ENCODE measurements at regions not wholly inside any gene's neighbourhood (a gene's known extent, or its start where the extent isn't known, plus 50 kb on each side); places are given as distances from the start of the nearest gene placed in this dataset.
"Not testable (repeated sequence)": the region's sequence is repeated elsewhere in the genome, so short reads cannot be mapped to it uniquely, and the experiment has no call there.

DNA sequence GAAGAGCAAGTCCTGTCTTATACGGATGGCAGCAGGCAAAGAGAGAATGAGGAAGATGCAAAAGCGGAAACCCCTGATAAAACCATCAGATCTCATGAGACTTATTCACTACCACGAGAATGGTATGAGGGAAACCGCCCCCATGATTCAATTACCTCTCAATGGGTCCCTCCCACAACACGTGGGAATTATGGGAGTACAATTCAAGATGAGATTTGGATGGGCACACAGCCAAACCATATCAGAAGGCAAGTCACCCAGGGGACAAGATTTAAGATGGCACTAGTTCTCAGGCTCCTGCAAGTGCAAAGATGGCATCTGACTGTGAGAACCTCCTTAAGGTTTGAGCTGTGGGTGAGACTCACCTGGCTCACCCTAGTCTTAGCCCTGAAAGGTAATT lies 984.3 kb downstream of the AACS start:
- TF ChIP-seq, protein P1, sequence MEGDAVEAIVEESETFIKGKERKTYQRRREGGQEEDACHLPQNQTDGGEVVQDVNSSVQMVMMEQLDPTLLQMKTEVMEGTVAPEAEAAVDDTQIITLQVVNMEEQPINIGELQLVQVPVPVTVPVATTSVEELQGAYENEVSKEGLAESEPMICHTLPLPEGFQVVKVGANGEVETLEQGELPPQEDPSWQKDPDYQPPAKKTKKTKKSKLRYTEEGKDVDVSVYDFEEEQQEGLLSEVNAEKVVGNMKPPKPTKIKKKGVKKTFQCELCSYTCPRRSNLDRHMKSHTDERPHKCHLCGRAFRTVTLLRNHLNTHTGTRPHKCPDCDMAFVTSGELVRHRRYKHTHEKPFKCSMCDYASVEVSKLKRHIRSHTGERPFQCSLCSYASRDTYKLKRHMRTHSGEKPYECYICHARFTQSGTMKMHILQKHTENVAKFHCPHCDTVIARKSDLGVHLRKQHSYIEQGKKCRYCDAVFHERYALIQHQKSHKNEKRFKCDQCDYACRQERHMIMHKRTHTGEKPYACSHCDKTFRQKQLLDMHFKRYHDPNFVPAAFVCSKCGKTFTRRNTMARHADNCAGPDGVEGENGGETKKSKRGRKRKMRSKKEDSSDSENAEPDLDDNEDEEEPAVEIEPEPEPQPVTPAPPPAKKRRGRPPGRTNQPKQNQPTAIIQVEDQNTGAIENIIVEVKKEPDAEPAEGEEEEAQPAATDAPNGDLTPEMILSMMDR (conservative IDR thresholded peaks at IDR 0.05; ENCODE audit: low read depth in 2 of 2) = not testable (repeated sequence)
- TF ChIP-seq POLR2AphosphoS5 (IDR thresholded peaks at IDR 0.05; ENCODE audit: low read depth) = not testable (repeated sequence)
- TF ChIP-seq, protein P2, sequence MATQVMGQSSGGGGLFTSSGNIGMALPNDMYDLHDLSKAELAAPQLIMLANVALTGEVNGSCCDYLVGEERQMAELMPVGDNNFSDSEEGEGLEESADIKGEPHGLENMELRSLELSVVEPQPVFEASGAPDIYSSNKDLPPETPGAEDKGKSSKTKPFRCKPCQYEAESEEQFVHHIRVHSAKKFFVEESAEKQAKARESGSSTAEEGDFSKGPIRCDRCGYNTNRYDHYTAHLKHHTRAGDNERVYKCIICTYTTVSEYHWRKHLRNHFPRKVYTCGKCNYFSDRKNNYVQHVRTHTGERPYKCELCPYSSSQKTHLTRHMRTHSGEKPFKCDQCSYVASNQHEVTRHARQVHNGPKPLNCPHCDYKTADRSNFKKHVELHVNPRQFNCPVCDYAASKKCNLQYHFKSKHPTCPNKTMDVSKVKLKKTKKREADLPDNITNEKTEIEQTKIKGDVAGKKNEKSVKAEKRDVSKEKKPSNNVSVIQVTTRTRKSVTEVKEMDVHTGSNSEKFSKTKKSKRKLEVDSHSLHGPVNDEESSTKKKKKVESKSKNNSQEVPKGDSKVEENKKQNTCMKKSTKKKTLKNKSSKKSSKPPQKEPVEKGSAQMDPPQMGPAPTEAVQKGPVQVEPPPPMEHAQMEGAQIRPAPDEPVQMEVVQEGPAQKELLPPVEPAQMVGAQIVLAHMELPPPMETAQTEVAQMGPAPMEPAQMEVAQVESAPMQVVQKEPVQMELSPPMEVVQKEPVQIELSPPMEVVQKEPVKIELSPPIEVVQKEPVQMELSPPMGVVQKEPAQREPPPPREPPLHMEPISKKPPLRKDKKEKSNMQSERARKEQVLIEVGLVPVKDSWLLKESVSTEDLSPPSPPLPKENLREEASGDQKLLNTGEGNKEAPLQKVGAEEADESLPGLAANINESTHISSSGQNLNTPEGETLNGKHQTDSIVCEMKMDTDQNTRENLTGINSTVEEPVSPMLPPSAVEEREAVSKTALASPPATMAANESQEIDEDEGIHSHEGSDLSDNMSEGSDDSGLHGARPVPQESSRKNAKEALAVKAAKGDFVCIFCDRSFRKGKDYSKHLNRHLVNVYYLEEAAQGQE (IDR thresholded peaks at IDR 0.05; ENCODE audit: unreplicated experiment) = not testable (repeated sequence)
